HepG2 (cell line): ENCODE measurements at regions not wholly inside any gene's neighbourhood (a gene's known extent, or its start where the extent isn't known, plus 50 kb on each side); places are given as distances from the start of the nearest gene placed in this dataset.

ENCODE experiments used
- ATAC-seq: fragments of 200-7000 bp; cut with Tn5 transposase; 3 replicates; pipeline ENCODE4 v1.9.1; 2020; ENCODE audit warnings: mild to moderate bottlenecking, moderate library complexity
- BruUV-seq: library from RNA; stranded (reverse); fragments of 400-500 nt; replicated peaks from 2 replicates; lab custom pipeline; 2021; lab: Mats Ljungman, UMichigan
- CTCF ChIA-PET: fragments of 300-600 bp; formaldehyde crosslinking; extraction: SDS; loops from one replicate; lab custom pipeline; 2021; ENCODE audit warnings: low total read pairs, inconsistent platforms, low intra/inter-chr PET ratio; lab: Yijun Ruan, JAX
- POLR2A ChIA-PET: fragments of 350-600 bp; sonication (Branson Sonifier 250); formaldehyde crosslinking; loops from one replicate; lab custom pipeline; 2020; ENCODE audit warnings: antibody characterized with exemption, inconsistent platforms; lab: Yijun Ruan, JAX
- DNase-seq: peaks from one replicate; pipeline ENCODE4 v3.0.0-alpha.2; 2015; ENCODE audit warnings: low spot score
- FAIRE-seq: peaks from 3 replicates; lab custom pipeline; 2011; peaks lifted over from hg19 to GRCh38; lab: Jason Lieb, UNC
- H2AFZ ChIP-seq: one replicate; pipeline ENCODE4 v1.6.1; 2011; ENCODE audit warnings: low read length, inconsistent platforms
- H3K27ac ChIP-seq: fragments of 300-600 bp; 3 replicates; pipeline ENCODE4 v1.8.0; 2011; ENCODE audit warnings: mixed run types, mild to moderate bottlenecking, mixed read lengths, low read length, inconsistent platforms; ENCODE audit not compliant: insufficient read depth; ENCODE audit errors: extremely low read length
- H3K27me3 ChIP-seq, 2 experiments: fragments of 200-600 bp in 1 of 2; 2 replicates in 1 of 2; 3 replicates in 1 of 2; pipeline versions ENCODE4 v1.6.0 to v1.8.0; 2011; ENCODE audit warnings: low read length in 2 of 2, mild to moderate bottlenecking in 2 of 2, moderate library complexity in 2 of 2, inconsistent platforms in 1 of 2; ENCODE audit not compliant: insufficient read depth in 2 of 2, control insufficient read depth in 1 of 2
- H3K36me3 ChIP-seq, 2 experiments: fragments of 200-600 bp in 1 of 2; replicated peaks in 1 of 2; 2 replicates in 1 of 2; 3 replicates in 1 of 2; pipeline versions ENCODE4 v1.5.1 to v1.8.0; 2011; ENCODE audit warnings: low read length in 2 of 2, inconsistent platforms in 1 of 2; ENCODE audit not compliant: insufficient read depth in 2 of 2, control insufficient read depth in 1 of 2
- H3K4me1 ChIP-seq: 2 replicates; pipeline ENCODE4 v1.5.1; 2012; ENCODE audit warnings: low read length, inconsistent platforms; ENCODE audit not compliant: insufficient read depth
- H3K4me2 ChIP-seq: 2 replicates; pipeline ENCODE4 v1.6.0; 2011; ENCODE audit warnings: low read depth, low read length, inconsistent platforms
- H3K4me3 ChIP-seq, 3 experiments: fragments of 200-600 bp in 1 of 3; sonication (generic), shearing (Covaris generic) in 1 of 3; replicated peaks in 1 of 3; 2 replicates each; pipeline ENCODE4 v1.5.1; 2011 to 2016; ENCODE audit warnings: low read length in 3 of 3, inconsistent platforms in 2 of 3, low read depth in 2 of 3, mild to moderate bottlenecking in 2 of 3, control low read depth in 1 of 3, mixed read lengths in 1 of 3; ENCODE audit not compliant: insufficient read depth in 1 of 3
- H3K79me2 ChIP-seq: one replicate; pipeline ENCODE4 v1.6.1; 2011; ENCODE audit warnings: low read length, inconsistent platforms; ENCODE audit not compliant: insufficient read depth
- H3K9ac ChIP-seq: 2 replicates; pipeline ENCODE4 v1.6.0; 2011; ENCODE audit warnings: mild to moderate bottlenecking, low read depth, low read length, inconsistent platforms; ENCODE audit not compliant: insufficient read depth
- H3K9me3 ChIP-seq: 2 replicates; pipeline ENCODE4 v1.5.1; 2012; ENCODE audit warnings: mild to moderate bottlenecking, low read length
- H4K20me1 ChIP-seq: 2 replicates; pipeline ENCODE4 v1.6.0; 2011; ENCODE audit warnings: inconsistent platforms, mild to moderate bottlenecking, low read length, moderate library complexity; ENCODE audit not compliant: insufficient read depth
- SMARCE1 ChIP-seq: fragments of 450-650 bp; IDR thresholded peaks from 2 replicates; pipeline ENCODE4 v1.6.1; 2017; ENCODE audit warnings: borderline replicate concordance
- whole genome bisulfite sequencing: methylation state at CpG from one replicate; pipeline ENCODE4 v1.1.6; 2017; ENCODE audit warnings: low lambda C conversion rate; 5-methylcytosine and 5-hydroxymethylcytosine counted together
- in situ Hi-C: cut with HindIII; loops from 2 replicates; pipeline ENCODE4 v1.10.0; 2017; ENCODE audit warnings: low pct_unique_long_range_greater_than_20kb; ENCODE audit not compliant: extremely low pct_ligation_motif_present
- intact Hi-C: fragments of 100-400 bp; cut with micrococcal nuclease; formaldehyde crosslinking; loops from one replicate; pipeline ENCODE4 v1.10.0; 2022; ENCODE audit not compliant: unreplicated experiment
- TF ChIP-seq, protein P1 (sequence below): sonication (generic); formaldehyde crosslinking; IDR thresholded peaks from 2 replicates; pipeline ENCODE4 v1.8.0; 2022; ENCODE audit warnings: mild to moderate bottlenecking, missing genetic modification reagents
- TF ChIP-seq, protein P2 (sequence below): sonication (generic); formaldehyde crosslinking; IDR thresholded peaks from 2 replicates; pipeline ENCODE4 v1.4.0; 2020; ENCODE audit warnings: mild to moderate bottlenecking, missing genetic modification reagents

DNA sequence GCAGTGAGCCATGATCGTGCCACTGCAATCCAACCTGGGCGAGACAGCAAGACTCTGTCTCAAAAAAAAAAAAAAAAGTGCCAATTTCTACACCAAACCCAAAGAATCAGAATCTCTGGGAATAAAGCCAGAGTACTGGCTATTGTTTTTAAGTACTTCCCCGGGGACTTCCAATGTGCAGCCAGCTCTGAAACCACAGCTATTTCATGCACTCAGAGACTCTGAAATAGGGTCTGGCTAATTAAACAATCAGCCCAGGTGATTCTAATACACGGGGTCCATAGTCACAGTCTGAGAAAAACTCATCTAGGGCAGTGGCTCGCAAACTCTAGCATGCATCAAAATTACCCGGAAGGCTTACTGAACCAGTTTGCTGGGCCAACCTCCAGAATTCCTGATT, 56.3 kb downstream of the SIX6 start:
- H3K9ac ChIP-seq = no peak overlapping the region
- BruUV-seq = no TSS peak
- no peaks in the 10 kb centered on the region for H3K4me1 ChIP-seq
- intact Hi-C loops (loop anchor here (10.0 kb wide), 1 partner anchor 380 kb away; no protein-coding TSS in a partner anchor), in situ Hi-C loops (loop anchor here (25.0 kb wide), 1 partner anchor 503 kb away; no protein-coding TSS in a partner anchor)
- no peaks in the 10 kb centered on the region for H3K9me3 ChIP-seq
- H3K79me2 ChIP-seq = no peaks in the 10 kb centered on the region
- CTCF ChIA-PET = no interaction called here
- H3K4me2 ChIP-seq = no peak overlapping the region
- FAIRE-seq (no peak), ATAC-seq (no peak), DNase-seq (no peak)
- 24% methylated on average over 6 of the region's 6 CpGs for WGBS
- no peaks in the 10 kb centered on the region for H3K36me3 ChIP-seq
- no peak overlapping the region for H3K4me3 ChIP-seq
- no peaks in the 10 kb centered on the region for H4K20me1 ChIP-seq
- no peak overlapping the region for H3K27ac ChIP-seq
- TF ChIP-seq SMARCE1 = no peak
- no peak overlapping the region for H2AFZ ChIP-seq
- POLR2A ChIA-PET = no interaction called here
- no peaks in the 10 kb centered on the region for H3K27me3 ChIP-seq

DNA sequence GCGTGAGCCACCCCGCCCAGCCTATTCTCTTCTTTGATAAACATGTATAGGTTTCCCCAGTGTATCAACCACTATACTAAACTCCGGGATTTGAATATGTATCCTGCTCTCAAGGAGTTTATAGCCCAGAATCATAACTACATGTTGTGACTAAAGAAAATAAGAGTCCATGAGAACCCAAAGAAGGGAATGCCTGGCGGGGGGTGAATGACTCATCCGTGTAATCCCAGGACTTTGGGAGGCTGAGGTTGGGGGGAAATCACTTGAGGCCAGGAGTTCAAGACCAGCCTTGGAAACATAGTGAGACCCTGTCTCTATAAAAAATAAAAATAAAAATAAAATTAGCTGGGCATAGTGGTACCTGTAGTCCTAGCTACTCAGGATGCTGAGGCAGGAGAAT, 57.2 kb downstream of the SIX6 start:
- TF ChIP-seq, protein P1, sequence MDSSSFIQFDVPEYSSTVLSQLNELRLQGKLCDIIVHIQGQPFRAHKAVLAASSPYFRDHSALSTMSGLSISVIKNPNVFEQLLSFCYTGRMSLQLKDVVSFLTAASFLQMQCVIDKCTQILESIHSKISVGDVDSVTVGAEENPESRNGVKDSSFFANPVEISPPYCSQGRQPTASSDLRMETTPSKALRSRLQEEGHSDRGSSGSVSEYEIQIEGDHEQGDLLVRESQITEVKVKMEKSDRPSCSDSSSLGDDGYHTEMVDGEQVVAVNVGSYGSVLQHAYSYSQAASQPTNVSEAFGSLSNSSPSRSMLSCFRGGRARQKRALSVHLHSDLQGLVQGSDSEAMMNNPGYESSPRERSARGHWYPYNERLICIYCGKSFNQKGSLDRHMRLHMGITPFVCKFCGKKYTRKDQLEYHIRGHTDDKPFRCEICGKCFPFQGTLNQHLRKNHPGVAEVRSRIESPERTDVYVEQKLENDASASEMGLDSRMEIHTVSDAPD (CRISPR knock-in tag) = no peak
- TF ChIP-seq, protein P2, sequence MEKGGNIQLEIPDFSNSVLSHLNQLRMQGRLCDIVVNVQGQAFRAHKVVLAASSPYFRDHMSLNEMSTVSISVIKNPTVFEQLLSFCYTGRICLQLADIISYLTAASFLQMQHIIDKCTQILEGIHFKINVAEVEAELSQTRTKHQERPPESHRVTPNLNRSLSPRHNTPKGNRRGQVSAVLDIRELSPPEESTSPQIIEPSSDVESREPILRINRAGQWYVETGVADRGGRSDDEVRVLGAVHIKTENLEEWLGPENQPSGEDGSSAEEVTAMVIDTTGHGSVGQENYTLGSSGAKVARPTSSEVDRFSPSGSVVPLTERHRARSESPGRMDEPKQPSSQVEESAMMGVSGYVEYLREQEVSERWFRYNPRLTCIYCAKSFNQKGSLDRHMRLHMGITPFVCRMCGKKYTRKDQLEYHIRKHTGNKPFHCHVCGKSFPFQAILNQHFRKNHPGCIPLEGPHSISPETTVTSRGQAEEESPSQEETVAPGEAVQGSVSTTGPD (CRISPR knock-in tag) = no peak
- Histone ChIP-seq H3K36me3 (no peaks in the 10 kb centered on the region), H3K9ac (no peak overlapping the region), H3K4me3 (no peak overlapping the region), H3K9me3 (no peaks in the 10 kb centered on the region), H4K20me1 (no peaks in the 10 kb centered on the region), H3K4me2 (no peak overlapping the region), H2AFZ (no peak overlapping the region), H3K4me1 (no peaks in the 10 kb centered on the region), H3K27ac (no peak overlapping the region), H3K27me3 (no peaks in the 10 kb centered on the region), H3K79me2 (no peaks in the 10 kb centered on the region)
- intact Hi-C loops (loop anchor here (10.0 kb wide), 1 partner anchor 381 kb away; no protein-coding TSS in a partner anchor), in situ Hi-C loops (loop anchor here (25.0 kb wide), 1 partner anchor 504 kb away; no protein-coding TSS in a partner anchor)
- CTCF ChIA-PET = no interaction called here
- BruUV-seq = no TSS peak
- no peak for DNase-seq
- no peak for ATAC-seq
- POLR2A ChIA-PET = no interaction called here
- 35% methylated on average over 5 of the region's 5 CpGs for WGBS
- FAIRE-seq = no peak
